Fibroblast of villous mesenchyme (primary cell): ENCODE measurements at regions not wholly inside any gene's neighbourhood (a gene's known extent, or its start where the extent isn't known, plus 50 kb on each side); places are given as distances from the start of the nearest gene placed in this dataset.

ENCODE experiments used
- DNase-seq: peaks from one replicate; pipeline ENCODE4 v3.0.0-alpha.2; 2010; ENCODE audit warnings: low read depth
- H3K4me3 ChIP-seq: 2 replicates; pipeline ENCODE4 v1.5.1; 2011; ENCODE audit warnings: low read depth, mild to moderate bottlenecking, low read length
- TF ChIP-seq, protein P1 (sequence below): IDR thresholded peaks from 2 replicates; pipeline ENCODE4 v1.5.1; 2012; ENCODE audit warnings: low read depth, mild to moderate bottlenecking, low read length; ENCODE audit not compliant: insufficient read depth

DNA sequence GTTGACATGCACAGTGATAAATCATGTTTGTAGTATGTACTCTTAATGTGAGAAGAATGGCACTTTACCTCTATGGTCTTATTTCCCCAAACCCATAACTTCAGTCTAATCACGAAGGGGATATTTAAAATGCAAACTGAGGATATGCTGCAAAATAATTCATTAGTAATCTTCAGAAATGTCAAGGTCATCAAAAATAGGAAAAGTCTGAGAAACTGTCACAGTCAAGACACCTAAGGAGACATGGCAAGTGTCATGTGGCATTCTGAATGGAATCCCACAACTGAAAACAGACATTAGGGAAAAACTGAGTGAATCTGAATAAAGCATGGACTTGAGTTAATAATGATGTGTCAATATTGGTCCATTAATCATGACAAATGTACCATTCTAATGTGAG is 605.5 kb upstream of the ANKRD30A start:
- DNase-seq, result no peak
- H3K4me3 ChIP-seq, result no peak overlapping the region
- TF ChIP-seq, protein P1, sequence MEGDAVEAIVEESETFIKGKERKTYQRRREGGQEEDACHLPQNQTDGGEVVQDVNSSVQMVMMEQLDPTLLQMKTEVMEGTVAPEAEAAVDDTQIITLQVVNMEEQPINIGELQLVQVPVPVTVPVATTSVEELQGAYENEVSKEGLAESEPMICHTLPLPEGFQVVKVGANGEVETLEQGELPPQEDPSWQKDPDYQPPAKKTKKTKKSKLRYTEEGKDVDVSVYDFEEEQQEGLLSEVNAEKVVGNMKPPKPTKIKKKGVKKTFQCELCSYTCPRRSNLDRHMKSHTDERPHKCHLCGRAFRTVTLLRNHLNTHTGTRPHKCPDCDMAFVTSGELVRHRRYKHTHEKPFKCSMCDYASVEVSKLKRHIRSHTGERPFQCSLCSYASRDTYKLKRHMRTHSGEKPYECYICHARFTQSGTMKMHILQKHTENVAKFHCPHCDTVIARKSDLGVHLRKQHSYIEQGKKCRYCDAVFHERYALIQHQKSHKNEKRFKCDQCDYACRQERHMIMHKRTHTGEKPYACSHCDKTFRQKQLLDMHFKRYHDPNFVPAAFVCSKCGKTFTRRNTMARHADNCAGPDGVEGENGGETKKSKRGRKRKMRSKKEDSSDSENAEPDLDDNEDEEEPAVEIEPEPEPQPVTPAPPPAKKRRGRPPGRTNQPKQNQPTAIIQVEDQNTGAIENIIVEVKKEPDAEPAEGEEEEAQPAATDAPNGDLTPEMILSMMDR, result no peak

DNA sequence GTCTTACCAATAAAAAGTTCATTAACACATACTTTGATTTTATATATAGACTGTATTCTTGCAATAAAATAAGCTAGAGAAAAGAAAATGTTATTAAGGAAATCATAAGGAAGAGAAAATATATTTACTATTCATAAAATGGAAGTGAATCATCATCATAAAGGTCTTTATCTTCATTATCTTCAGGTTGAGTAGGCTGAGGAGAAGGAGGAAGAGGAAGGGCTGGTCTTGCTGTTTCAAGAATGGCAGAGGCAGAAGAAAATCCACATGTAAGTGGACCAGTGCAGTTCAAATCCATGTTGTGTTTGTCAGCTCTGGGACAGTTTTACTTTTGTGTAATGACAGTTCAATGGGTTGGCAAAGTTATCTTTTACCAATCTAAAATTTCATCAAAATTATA is 609.1 kb upstream of the ANKRD30A start:
- H3K4me3 ChIP-seq, result no peak overlapping the region
- TF ChIP-seq, protein P1, result no peak
- no peak for DNase-seq

DNA sequence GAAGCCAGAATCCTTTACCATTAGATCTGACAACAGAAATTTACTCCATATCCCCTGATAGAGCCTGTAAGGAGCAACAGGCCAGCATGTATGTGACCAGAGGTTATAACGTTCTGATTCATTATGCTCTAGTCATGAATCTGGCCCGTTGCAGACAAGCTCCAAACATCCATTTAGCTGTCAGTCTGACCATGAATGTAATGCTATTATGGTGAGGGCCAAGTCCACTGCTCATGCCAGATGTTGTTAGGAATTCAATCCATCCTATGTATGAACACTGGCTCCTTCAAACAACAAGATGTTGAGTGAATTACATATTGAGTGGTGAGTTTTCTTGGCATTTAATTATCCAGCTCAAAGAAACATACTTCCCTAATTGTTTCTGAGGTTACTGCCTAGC is 610.1 kb upstream of the ANKRD30A start:
- H3K4me3 ChIP-seq, result no peak overlapping the region
- DNase-seq, result no peak
- TF ChIP-seq, protein P1, result no peak

DNA sequence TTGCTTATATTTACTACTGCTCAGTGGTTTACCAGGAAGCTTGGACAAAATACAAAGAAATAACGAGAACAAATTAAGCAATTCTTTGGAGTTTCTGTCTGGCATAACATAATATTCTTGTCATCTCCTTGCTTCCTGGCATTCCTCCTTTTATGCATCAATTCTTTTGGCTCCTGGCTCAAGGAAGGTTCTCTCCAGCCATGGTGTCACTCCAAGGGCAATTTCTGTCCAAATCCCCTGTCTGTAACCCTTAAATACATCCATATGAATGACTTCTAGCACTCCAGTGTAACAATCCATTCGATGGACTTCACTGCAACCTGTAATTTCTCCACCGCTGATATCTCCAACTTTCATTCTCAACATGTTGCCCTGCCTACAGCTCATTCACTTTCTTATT is 617.7 kb upstream of the ANKRD30A start:
- H3K4me3 ChIP-seq, result no peak overlapping the region
- TF ChIP-seq, protein P1, result no peak
- no peak for DNase-seq

DNA sequence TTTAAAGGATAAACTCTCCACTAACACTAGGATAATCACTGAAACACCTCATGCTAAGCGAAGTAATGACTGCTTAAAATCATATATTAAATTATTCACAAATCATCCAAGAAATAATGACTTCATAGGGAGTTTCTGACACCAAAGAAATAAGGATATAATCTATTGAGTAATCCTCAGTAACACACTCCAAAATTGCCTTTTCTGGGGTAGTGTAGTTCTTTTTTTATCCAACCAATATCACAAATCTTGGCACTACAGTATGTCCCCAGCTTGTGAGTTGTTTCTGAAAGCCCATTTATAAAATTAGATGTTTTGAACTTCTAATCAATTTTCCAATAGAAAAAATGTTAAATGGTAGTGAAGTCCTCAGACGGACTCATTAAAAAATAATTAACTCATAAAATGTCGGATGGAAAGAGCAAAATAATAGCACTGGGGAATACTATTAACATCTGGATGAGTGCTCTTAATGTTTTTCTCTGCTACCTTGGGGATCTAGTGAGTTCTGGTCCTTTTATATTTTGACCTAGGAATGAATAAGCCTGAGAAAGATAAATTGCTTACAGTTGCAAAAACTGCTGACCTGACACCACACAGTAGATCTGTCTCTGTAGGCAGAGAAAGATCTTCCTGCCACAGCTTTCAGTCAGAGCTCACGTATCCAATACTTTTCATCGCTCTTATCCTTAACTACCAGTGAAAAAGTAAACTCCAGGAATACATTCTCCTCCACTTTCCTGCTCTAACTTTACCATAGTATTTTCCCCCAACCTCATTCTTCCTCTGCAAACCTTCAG is 618.5 kb upstream of the ANKRD30A start:
- no peak overlapping the region for H3K4me3 ChIP-seq
- TF ChIP-seq, protein P1, result no peak
- DNase-seq, result no peak

DNA sequence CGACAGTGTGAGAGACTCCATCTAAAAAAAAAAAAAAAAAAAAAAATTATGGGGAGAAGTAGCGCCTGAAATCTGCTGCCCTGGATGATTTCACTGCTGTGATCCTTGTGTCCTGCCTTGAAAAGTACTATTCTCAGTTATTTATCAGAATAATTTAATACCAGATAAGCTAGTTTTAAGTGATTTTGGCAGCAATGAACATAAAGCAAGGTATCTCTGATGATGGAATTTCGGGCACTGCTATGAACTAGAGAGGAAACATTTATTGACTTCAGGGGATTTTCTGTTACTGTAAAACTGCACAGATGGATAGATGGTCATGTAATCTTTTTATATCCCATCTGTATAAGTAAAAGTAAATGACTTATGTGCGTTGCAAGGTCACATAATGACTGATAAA is 619.1 kb upstream of the ANKRD30A start:
- TF ChIP-seq, protein P1, result no peak
- H3K4me3 ChIP-seq, result no peak overlapping the region
- no peak for DNase-seq

DNA sequence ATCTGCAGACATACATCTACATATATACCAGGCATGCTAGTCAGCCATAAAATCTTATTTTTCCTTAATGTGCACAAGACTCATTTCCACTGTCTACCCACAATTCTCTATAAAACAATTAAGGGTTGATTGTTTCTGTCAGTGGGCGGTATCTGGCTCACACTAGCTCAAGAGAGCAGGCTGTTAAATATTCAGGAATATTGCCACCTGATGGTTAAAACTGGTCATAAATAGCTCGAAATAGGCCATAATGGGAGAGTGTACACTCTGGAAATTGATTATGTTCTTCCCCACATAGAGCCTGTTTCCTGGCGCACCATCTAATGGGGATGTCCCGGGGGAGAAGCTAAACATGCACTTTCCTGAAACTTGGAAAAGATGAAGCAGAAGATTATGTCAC is 620.6 kb upstream of the ANKRD30A start:
- no peak for DNase-seq
- H3K4me3 ChIP-seq, result no peak overlapping the region
- TF ChIP-seq, protein P1, result no peak
